CD4-positive, alpha-beta T cell treated with Interleukin-15 for 1 hour (primary cell): ENCODE measurements at regions not wholly inside any gene's neighbourhood (a gene's known extent, or its start where the extent isn't known, plus 50 kb on each side); places are given as distances from the start of the nearest gene placed in this dataset.

ENCODE experiments used
- DNase-seq: peaks from one replicate; pipeline ENCODE4 v3.0.0-alpha.2; 2020

GRCh38 chr4:13248621-13249298 is 235.4 kb downstream of the RAB28 start:
- DNase-seq, result no peak

GRCh38 chr4:13246107-13246506 is 238.0 kb downstream of the RAB28 start:
- no peak for DNase-seq

- DNase-seq, result no peak
These were observed 239.7 kb downstream of the RAB28 start for GRCh38 chr4:13244444-13244843.

- no peak for DNase-seq
These were observed 241.0 kb downstream of the RAB28 start for GRCh38 chr4:13243152-13243551.

GRCh38 chr4:13240066-13240465 is 244.1 kb downstream of the RAB28 start:
- DNase-seq, result no peak

GRCh38 chr4:13238936-13239335 is 245.2 kb downstream of the RAB28 start:
- DNase-seq, result no peak

GRCh38 chr4:13236485-13236884 is 247.7 kb downstream of the RAB28 start:
- DNase-seq, result no peak

GRCh38 chr4:13233755-13234154 is 250.4 kb downstream of the RAB28 start:
- DNase-seq, result no peak

- DNase-seq, result no peak
These were observed 264.2 kb downstream of the RAB28 start for GRCh38 chr4:13219971-13220370.

- no peak for DNase-seq
These were observed 265.7 kb downstream of the RAB28 start for GRCh38 chr4:13218326-13218958.

- no peak for DNase-seq
These were observed 268.6 kb downstream of the RAB28 start for GRCh38 chr4:13215560-13215959.

GRCh38 chr4:13212936-13213335 is 271.2 kb downstream of the RAB28 start:
- DNase-seq, result no peak

GRCh38 chr4:13209600-13209999 is 274.5 kb downstream of the RAB28 start:
- DNase-seq, result no peak

GRCh38 chr4:13208558-13209193 is 275.5 kb downstream of the RAB28 start:
- no peak for DNase-seq

- no peak for DNase-seq
These were observed 276.9 kb downstream of the RAB28 start for GRCh38 chr4:13207226-13207625.

GRCh38 chr4:13203101-13203500 is 281.0 kb downstream of the RAB28 start:
- DNase-seq, result no peak

GRCh38 chr4:13202701-13203100 is 281.4 kb downstream of the RAB28 start:
- no peak for DNase-seq

GRCh38 chr4:13201241-13201640 is 282.9 kb downstream of the RAB28 start:
- no peak for DNase-seq

- no peak for DNase-seq
These were observed 287.4 kb downstream of the RAB28 start for GRCh38 chr4:13196721-13197120.

- no peak for DNase-seq
These were observed 290.5 kb downstream of the RAB28 start for GRCh38 chr4:13193662-13194061.

GRCh38 chr4:13190093-13190721 is 293.9 kb downstream of the RAB28 start:
- DNase-seq, result no peak

- DNase-seq, result no peak
These were observed 299.9 kb downstream of the RAB28 start for GRCh38 chr4:13184199-13184598.

GRCh38 chr4:13182133-13182532 is 302.0 kb downstream of the RAB28 start:
- DNase-seq, result no peak

GRCh38 chr4:13181681-13182080 is 302.5 kb downstream of the RAB28 start:
- DNase-seq, result no peak
